ENCODE measurements at regions not wholly inside any gene's neighbourhood (a gene's known extent, or its start where the extent isn't known, plus 50 kb on each side); places are given as distances from the start of the nearest gene placed in this dataset.
"Not testable (repeated sequence)": the region's sequence is repeated elsewhere in the genome, so short reads cannot be mapped to it uniquely, and the experiment has no call there.

- no peak overlapping the region for H3K4me3 Mint-ChIP-seq (ENCODE audit: unreplicated experiment)
Measured at GRCh38 chr3:166518040-166518439, 680.8 kb upstream of the BCHE start.

GRCh38 chr3:166510382-166510781 lies 673.2 kb upstream of the BCHE start:
- no peaks in the 10 kb centered on the region for H3K9me3 Mint-ChIP-seq (ENCODE audit: unreplicated experiment)
- no peak for TF ChIP-seq CTCF (IDR thresholded peaks at IDR 0.05; ENCODE audit: unreplicated experiment)
- DNase-seq (ENCODE audit: low spot score) = no peak
- no peaks in the 10 kb centered on the region for H3K27me3 Mint-ChIP-seq (ENCODE audit: unreplicated experiment)
- no peaks in the 10 kb centered on the region for H3K4me1 Mint-ChIP-seq (ENCODE audit: unreplicated experiment)
- no peak overlapping the region for H3K27ac Mint-ChIP-seq (ENCODE audit: unreplicated experiment)
- no peak overlapping the region for H3K4me3 Mint-ChIP-seq (ENCODE audit: unreplicated experiment)
- no peaks in the 10 kb centered on the region for H3K36me3 Mint-ChIP-seq (ENCODE audit: low read depth, unreplicated experiment)

More at GRCh38 chr3:166518040-166518439, 680.8 kb upstream of the BCHE start:
- Mint-ChIP-seq H3K36me3 (ENCODE audit: low read depth, unreplicated experiment) (no peaks in the 10 kb centered on the region), H3K4me1 (ENCODE audit: unreplicated experiment) (no peaks in the 10 kb centered on the region), H3K9me3 (ENCODE audit: unreplicated experiment) (no peaks in the 10 kb centered on the region), H3K27me3 (ENCODE audit: unreplicated experiment) (peaks cover 2% of the 10 kb centered on the region), H3K27ac (ENCODE audit: unreplicated experiment) (no peak overlapping the region)
- DNase-seq (ENCODE audit: low spot score) = no peak
- TF ChIP-seq CTCF (IDR thresholded peaks at IDR 0.05; ENCODE audit: unreplicated experiment) = no peak

GRCh38 chr3:166500420-166500819 lies 663.2 kb upstream of the BCHE start:
- H3K36me3 Mint-ChIP-seq (ENCODE audit: low read depth, unreplicated experiment); H3K27ac Mint-ChIP-seq (ENCODE audit: unreplicated experiment); H3K4me1 Mint-ChIP-seq (ENCODE audit: unreplicated experiment); H3K9me3 Mint-ChIP-seq (ENCODE audit: unreplicated experiment); H3K27me3 Mint-ChIP-seq (ENCODE audit: unreplicated experiment); H3K4me3 Mint-ChIP-seq (ENCODE audit: unreplicated experiment); DNase-seq (ENCODE audit: low spot score): not testable (repeated sequence)

- no peaks in the 10 kb centered on the region for H3K27me3 Mint-ChIP-seq (ENCODE audit: unreplicated experiment)
- TF ChIP-seq CTCF (IDR thresholded peaks at IDR 0.05; ENCODE audit: unreplicated experiment) = no peak
- peaks cover 3% of the 10 kb centered on the region for H3K4me1 Mint-ChIP-seq (ENCODE audit: unreplicated experiment)
- no peak overlapping the region for H3K27ac Mint-ChIP-seq (ENCODE audit: unreplicated experiment)
- no peak for DNase-seq (ENCODE audit: low spot score)
- H3K4me3 Mint-ChIP-seq (ENCODE audit: unreplicated experiment) = no peak overlapping the region
- peaks cover 7% of the 10 kb centered on the region for H3K36me3 Mint-ChIP-seq (ENCODE audit: low read depth, unreplicated experiment)
- H3K9me3 Mint-ChIP-seq (ENCODE audit: unreplicated experiment) = no peaks in the 10 kb centered on the region
Measured at GRCh38 chr3:166499636-166500035, 662.4 kb upstream of the BCHE start.

GRCh38 chr3:166498446-166498845 lies 661.2 kb upstream of the BCHE start:
- no peaks in the 10 kb centered on the region for H3K9me3 Mint-ChIP-seq (ENCODE audit: unreplicated experiment)
- no peak overlapping the region for H3K4me3 Mint-ChIP-seq (ENCODE audit: unreplicated experiment)
- peaks cover 3% of the 10 kb centered on the region for H3K4me1 Mint-ChIP-seq (ENCODE audit: unreplicated experiment)

More at GRCh38 chr3:166498446-166498845, 661.2 kb upstream of the BCHE start:
- H3K27me3 Mint-ChIP-seq (ENCODE audit: unreplicated experiment) = no peaks in the 10 kb centered on the region
- DNase-seq (ENCODE audit: low spot score) = no peak
- no peak for TF ChIP-seq CTCF (IDR thresholded peaks at IDR 0.05; ENCODE audit: unreplicated experiment)
- H3K36me3 Mint-ChIP-seq (ENCODE audit: low read depth, unreplicated experiment) = peaks cover 3% of the 10 kb centered on the region
- no peak overlapping the region for H3K27ac Mint-ChIP-seq (ENCODE audit: unreplicated experiment)

Data from endothelial cell (in vitro differentiated cells).